MM.1S (cell line): ENCODE measurements at regions not wholly inside any gene's neighbourhood (a gene's known extent, or its start where the extent isn't known, plus 50 kb on each side); places are given as distances from the start of the nearest gene placed in this dataset.

Experiments
- DNase-seq: peaks from one replicate; pipeline ENCODE4 v3.0.0-alpha.2; 2015
- H2AFZ ChIP-seq: fragments of 300-600 bp; sonication (generic); 2 replicates; pipeline ENCODE4 v1.6.0; 2016; ENCODE audit warnings: antibody characterized with exemption, low read length
- H3F3A ChIP-seq: fragments of 300-600 bp; sonication (generic); 2 replicates; pipeline ENCODE4 v1.6.1; 2016; ENCODE audit warnings: mild to moderate bottlenecking, antibody characterized with exemption, low read length, moderate library complexity, mixed read lengths; ENCODE audit not compliant: insufficient read depth
- H3K27ac ChIP-seq: fragments of 300-600 bp; sonication (generic); 2 replicates; pipeline ENCODE4 v1.5.1; 2016; ENCODE audit warnings: mild to moderate bottlenecking, low read length
- H3K27me3 ChIP-seq: fragments of 300-600 bp; sonication (generic); replicated peaks from 2 replicates; pipeline ENCODE4 v1.6.0; 2016; ENCODE audit warnings: low read length; ENCODE audit not compliant: insufficient read depth
- H3K36me3 ChIP-seq: fragments of 300-600 bp; sonication (generic); replicated peaks from 2 replicates; pipeline ENCODE4 v1.6.1; 2016; ENCODE audit warnings: mild to moderate bottlenecking, low read length, mixed read lengths; ENCODE audit not compliant: insufficient read depth
- H3K4me1 ChIP-seq: fragments of 300-600 bp; sonication (generic); 2 replicates; pipeline ENCODE4 v1.6.1; 2016; ENCODE audit warnings: low read length, mixed read lengths
- H3K4me2 ChIP-seq: fragments of 300-600 bp; sonication (generic); 2 replicates; pipeline ENCODE4 v1.6.0; 2016; ENCODE audit warnings: low read depth, low read length
- H3K4me3 ChIP-seq: fragments of 300-600 bp; sonication (generic); 2 replicates; pipeline ENCODE4 v1.5.1; 2016; ENCODE audit warnings: low read length, mixed read lengths
- H3K79me2 ChIP-seq: fragments of 300-600 bp; sonication (generic); 2 replicates; pipeline ENCODE4 v1.6.1; 2016; ENCODE audit warnings: mixed run types, low read length, mixed read lengths
- H3K9ac ChIP-seq: fragments of 300-600 bp; sonication (generic); 2 replicates; pipeline ENCODE4 v1.6.1; 2016; ENCODE audit warnings: low read length, mixed read lengths
- H3K9me2 ChIP-seq: fragments of 300-600 bp; sonication (generic); replicated peaks from 2 replicates; pipeline ENCODE4 v1.6.1; 2016; ENCODE audit warnings: mild to moderate bottlenecking, low read length, mixed read lengths; ENCODE audit not compliant: insufficient read depth
- H3K9me3 ChIP-seq: fragments of 300-600 bp; sonication (generic); replicated peaks from 2 replicates; pipeline ENCODE4 v1.6.1; 2016; ENCODE audit warnings: mild to moderate bottlenecking, low read length, mixed read lengths; ENCODE audit not compliant: insufficient read depth
- H4K20me1 ChIP-seq: fragments of 300-600 bp; sonication (generic); 2 replicates; pipeline ENCODE4 v1.6.1; 2016; ENCODE audit warnings: mild to moderate bottlenecking, low read length, moderate library complexity, mixed read lengths; ENCODE audit not compliant: insufficient read depth
- EZH2 ChIP-seq: fragments of 300-600 bp; sonication (generic); optimal IDR thresholded peaks from 2 replicates; pipeline ENCODE3; 2017; ENCODE audit warnings: low read depth, mild to moderate bottlenecking, antibody characterized with exemption, low read length, mixed read lengths
- EZH2phosphoT487 ChIP-seq: fragments of 300-600 bp; sonication (generic); IDR thresholded peaks from 2 replicates; pipeline ENCODE4 v1.6.1; 2018; ENCODE audit warnings: antibody characterized with exemption, low read length
- TF ChIP-seq, protein P1 (sequence below): fragments of 300-600 bp; sonication (generic); IDR thresholded peaks from 2 replicates; pipeline ENCODE4 v1.5.1; 2016; ENCODE audit warnings: antibody characterized with exemption, low read length, mixed read lengths

DNA sequence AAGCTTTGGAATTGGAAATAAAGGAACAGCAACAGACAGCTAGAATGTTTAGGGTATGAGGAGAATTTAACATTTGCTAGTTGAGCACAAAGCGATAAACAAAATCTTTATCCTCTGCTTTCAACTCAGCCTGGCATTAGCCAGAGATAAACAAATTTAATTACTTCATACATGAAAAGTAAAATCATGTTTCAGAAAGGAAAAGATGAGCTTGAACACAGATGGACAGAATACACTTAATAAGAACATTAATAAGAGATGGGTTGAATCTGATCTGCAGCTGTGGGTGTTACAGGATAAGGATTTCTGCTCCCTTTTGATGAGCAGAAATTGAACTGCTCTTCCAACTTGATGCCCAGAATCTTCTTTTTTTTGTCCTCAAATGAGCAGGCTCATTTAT lies 275.2 kb downstream of the CSNK1G3 start:
- no peak overlapping the region for H3K9ac ChIP-seq
- H3K4me1 ChIP-seq = no peaks in the 10 kb centered on the region
- H3K36me3 ChIP-seq = no peaks in the 10 kb centered on the region
- TF ChIP-seq, protein P1, sequence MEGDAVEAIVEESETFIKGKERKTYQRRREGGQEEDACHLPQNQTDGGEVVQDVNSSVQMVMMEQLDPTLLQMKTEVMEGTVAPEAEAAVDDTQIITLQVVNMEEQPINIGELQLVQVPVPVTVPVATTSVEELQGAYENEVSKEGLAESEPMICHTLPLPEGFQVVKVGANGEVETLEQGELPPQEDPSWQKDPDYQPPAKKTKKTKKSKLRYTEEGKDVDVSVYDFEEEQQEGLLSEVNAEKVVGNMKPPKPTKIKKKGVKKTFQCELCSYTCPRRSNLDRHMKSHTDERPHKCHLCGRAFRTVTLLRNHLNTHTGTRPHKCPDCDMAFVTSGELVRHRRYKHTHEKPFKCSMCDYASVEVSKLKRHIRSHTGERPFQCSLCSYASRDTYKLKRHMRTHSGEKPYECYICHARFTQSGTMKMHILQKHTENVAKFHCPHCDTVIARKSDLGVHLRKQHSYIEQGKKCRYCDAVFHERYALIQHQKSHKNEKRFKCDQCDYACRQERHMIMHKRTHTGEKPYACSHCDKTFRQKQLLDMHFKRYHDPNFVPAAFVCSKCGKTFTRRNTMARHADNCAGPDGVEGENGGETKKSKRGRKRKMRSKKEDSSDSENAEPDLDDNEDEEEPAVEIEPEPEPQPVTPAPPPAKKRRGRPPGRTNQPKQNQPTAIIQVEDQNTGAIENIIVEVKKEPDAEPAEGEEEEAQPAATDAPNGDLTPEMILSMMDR = no peak
- no peak for TF ChIP-seq EZH2phosphoT487
- no peak for TF ChIP-seq EZH2
- H2AFZ ChIP-seq = no peak overlapping the region
- no peak overlapping the region for H3K27ac ChIP-seq
- H3K9me2 ChIP-seq = no peaks in the 10 kb centered on the region
- H3K79me2 ChIP-seq = no peaks in the 10 kb centered on the region
- H3F3A ChIP-seq = no peaks in the 10 kb centered on the region
- DNase-seq = no peak
- no peaks in the 10 kb centered on the region for H3K27me3 ChIP-seq
- H3K9me3 ChIP-seq = no peaks in the 10 kb centered on the region
- H3K4me3 ChIP-seq = no peak overlapping the region
- no peaks in the 10 kb centered on the region for H4K20me1 ChIP-seq
- no peak overlapping the region for H3K4me2 ChIP-seq

DNA sequence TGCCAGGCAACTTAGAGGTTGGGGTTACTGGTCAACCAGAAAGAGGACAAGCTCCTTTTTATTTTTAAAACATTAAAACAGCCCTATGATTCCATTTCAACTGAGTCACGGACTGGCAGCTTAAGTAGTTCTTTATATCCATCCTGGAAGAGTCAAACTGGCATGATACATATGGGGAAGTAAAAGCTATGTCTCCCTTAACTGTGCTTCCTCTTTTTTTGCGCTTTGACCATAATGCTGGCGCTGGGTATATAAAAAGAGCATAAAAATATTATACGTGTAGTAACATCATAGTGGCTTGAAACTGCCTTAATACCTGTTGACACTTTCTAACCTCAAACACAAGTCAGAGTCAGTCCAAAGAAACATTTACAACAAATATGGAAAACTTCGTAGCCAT lies 274.4 kb downstream of the CSNK1G3 start:
- no peak overlapping the region for H3K27ac ChIP-seq

DNA sequence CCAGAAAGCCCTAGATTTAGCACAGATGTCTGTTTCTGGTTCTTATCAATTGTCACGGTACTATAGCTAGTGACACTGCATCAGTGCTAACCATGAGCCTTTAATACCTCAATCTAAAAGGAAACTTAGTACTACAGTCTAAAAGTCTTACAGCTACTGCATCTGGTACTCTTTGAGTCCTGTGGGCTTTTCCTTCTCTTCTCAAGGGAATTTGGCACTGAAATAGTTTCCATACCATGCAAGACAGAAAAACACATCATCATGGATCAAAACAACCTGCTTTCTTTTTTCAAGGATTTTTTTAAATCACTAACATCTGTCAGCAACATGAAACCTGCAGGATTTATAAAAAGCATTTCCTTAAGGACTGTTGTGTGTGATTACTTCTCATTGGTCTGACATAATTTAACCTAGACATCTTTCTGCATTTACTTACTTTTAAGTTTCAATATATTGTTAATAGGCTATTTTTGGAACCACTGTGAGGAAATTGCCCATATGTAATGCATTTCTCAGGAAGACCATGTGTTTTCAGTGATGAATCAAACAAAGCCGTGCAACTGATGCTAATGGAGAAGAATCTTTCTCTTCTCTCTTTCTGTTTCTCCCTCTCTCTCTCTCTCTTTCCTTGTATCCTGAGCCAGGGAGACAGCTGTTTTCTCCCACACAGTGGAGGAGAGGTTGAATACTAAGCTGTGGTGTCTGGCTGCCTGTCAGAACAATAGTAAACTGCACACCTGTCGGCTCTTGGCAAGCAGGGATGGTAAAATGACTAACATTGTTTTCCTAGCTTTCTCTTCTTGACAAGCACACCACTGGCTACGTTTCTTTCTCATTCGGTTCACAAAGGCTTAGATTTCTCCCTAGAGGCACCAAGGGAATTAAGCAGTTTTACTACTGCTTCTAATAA lies 273.4 kb downstream of the CSNK1G3 start:
- no peak overlapping the region for H3K4me2 ChIP-seq
- no peaks in the 10 kb centered on the region for H3K79me2 ChIP-seq
- no peak overlapping the region for H3K4me3 ChIP-seq
- no peak overlapping the region for H3K27ac ChIP-seq
- no peaks in the 10 kb centered on the region for H4K20me1 ChIP-seq
- H2AFZ ChIP-seq = no peak overlapping the region
- H3K9me3 ChIP-seq = no peaks in the 10 kb centered on the region
- no peak overlapping the region for H3K9ac ChIP-seq
- H3K27me3 ChIP-seq = no peaks in the 10 kb centered on the region
- no peaks in the 10 kb centered on the region for H3K36me3 ChIP-seq
- no peaks in the 10 kb centered on the region for H3K9me2 ChIP-seq
- H3K4me1 ChIP-seq = no peaks in the 10 kb centered on the region
- no peaks in the 10 kb centered on the region for H3F3A ChIP-seq
- no peak for DNase-seq
- TF ChIP-seq, protein P1 = no peak
- TF ChIP-seq EZH2 (no peak), EZH2phosphoT487 (no peak)

More for the DNA sequence above, 274.4 kb downstream of the CSNK1G3 start:
- TF ChIP-seq EZH2 (no peak), EZH2phosphoT487 (no peak)
- TF ChIP-seq, protein P1 = no peak
- Histone ChIP-seq H3K4me3 (no peak overlapping the region), H2AFZ (no peak overlapping the region), H3K79me2 (no peaks in the 10 kb centered on the region), H3K36me3 (no peaks in the 10 kb centered on the region), H3K4me2 (no peak overlapping the region), H3F3A (no peaks in the 10 kb centered on the region), H3K9me2 (no peaks in the 10 kb centered on the region), H3K4me1 (no peaks in the 10 kb centered on the region), H3K9ac (no peak overlapping the region), H3K27me3 (no peaks in the 10 kb centered on the region), H4K20me1 (no peaks in the 10 kb centered on the region), H3K9me3 (no peaks in the 10 kb centered on the region)
- DNase-seq = no peak
